Karpas-422 (cell line): ENCODE measurements at regions not wholly inside any gene's neighbourhood (a gene's known extent, or its start where the extent isn't known, plus 50 kb on each side); places are given as distances from the start of the nearest gene placed in this dataset.

Experiments used
- DNase-seq: peaks from one replicate; pipeline ENCODE4 v3.0.0-alpha.2; 2015
- H2AFZ ChIP-seq: fragments of 200-600 bp; sonication (generic); 2 replicates; pipeline ENCODE4 v1.6.1; 2014; ENCODE audit warnings: antibody characterized with exemption, low read length, mixed read lengths
- H3K27ac ChIP-seq: fragments of 200-600 bp; sonication (generic); 2 replicates; pipeline ENCODE4 v1.5.1; 2014; ENCODE audit warnings: mild to moderate bottlenecking, low read length, moderate library complexity
- H3K27me3 ChIP-seq: fragments of 200-600 bp; sonication (generic); 2 replicates; pipeline ENCODE4 v1.6.1; 2014; ENCODE audit warnings: low read length, mixed read lengths
- H3K36me3 ChIP-seq: fragments of 200-600 bp; sonication (generic); 2 replicates; pipeline ENCODE4 v1.6.1; 2014; ENCODE audit warnings: low read length, mixed read lengths; ENCODE audit not compliant: insufficient read depth
- H3K4me1 ChIP-seq: fragments of 200-600 bp; sonication (generic); 2 replicates; pipeline ENCODE4 v1.6.1; 2014; ENCODE audit warnings: mild to moderate bottlenecking, low read length, mixed read lengths
- H3K4me2 ChIP-seq: fragments of 200-600 bp; sonication (generic); 2 replicates; pipeline ENCODE4 v1.6.1; 2014; ENCODE audit warnings: low read length, low read depth, mild to moderate bottlenecking; ENCODE audit not compliant: poor library complexity, severe bottlenecking
- H3K4me3 ChIP-seq: fragments of 200-600 bp; sonication (generic); 2 replicates; pipeline ENCODE4 v1.5.1; 2014; ENCODE audit warnings: mild to moderate bottlenecking, antibody characterized with exemption, low read length, mixed read lengths
- H3K79me2 ChIP-seq: fragments of 200-600 bp; sonication (generic); 2 replicates; pipeline ENCODE4 v1.6.1; 2014; ENCODE audit warnings: mild to moderate bottlenecking, low read length, mixed read lengths
- H3K9ac ChIP-seq: fragments of 200-600 bp; sonication (generic); 2 replicates; pipeline ENCODE4 v1.6.0; 2014; ENCODE audit warnings: low read length
- H3K9me2 ChIP-seq: fragments of 200-600 bp; sonication (generic), shearing (Covaris generic); replicated peaks from 2 replicates; pipeline ENCODE4 v1.6.0; 2014; ENCODE audit warnings: mild to moderate bottlenecking, low read length, moderate library complexity; ENCODE audit not compliant: insufficient read depth
- H3K9me3 ChIP-seq: fragments of 300-700, 200-600 bp; sonication (generic); 2 replicates; pipeline ENCODE4 v1.6.1; 2014; ENCODE audit warnings: low read length, mixed read lengths
- H4K20me1 ChIP-seq: fragments of 200-600 bp; sonication (generic); 2 replicates; pipeline ENCODE4 v1.6.1; 2014; ENCODE audit warnings: mild to moderate bottlenecking, antibody characterized with exemption, low read length, low read depth; ENCODE audit not compliant: insufficient read depth

DNA sequence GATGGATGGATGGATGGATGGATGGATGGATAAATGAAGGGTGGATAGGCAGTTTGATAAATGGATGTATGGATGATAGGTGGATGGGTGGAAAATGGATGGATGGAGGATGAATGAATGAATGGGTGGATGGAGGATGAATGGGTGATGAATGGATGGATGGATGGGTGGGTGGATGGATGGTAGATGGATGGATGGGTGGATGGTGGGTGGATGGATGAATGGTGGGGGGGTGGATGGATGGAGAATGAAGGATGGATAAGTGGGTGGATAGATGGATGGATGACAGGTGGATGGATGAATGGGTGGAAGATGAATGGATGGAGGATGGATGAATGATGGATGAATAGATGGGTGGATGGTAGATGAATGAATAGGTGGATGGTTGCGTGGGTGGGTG is 70.1 kb upstream of the BCO1 start:
- H2AFZ ChIP-seq, result no peak overlapping the region
- H3K4me1 ChIP-seq, result no peaks in the 10 kb centered on the region
- no peak overlapping the region for H3K4me2 ChIP-seq
- H3K9me2 ChIP-seq, result no peaks in the 10 kb centered on the region
- no peak overlapping the region for H3K27ac ChIP-seq
- H3K36me3 ChIP-seq, result no peaks in the 10 kb centered on the region
- H4K20me1 ChIP-seq, result no peaks in the 10 kb centered on the region
- DNase-seq, result no peak
- no peaks in the 10 kb centered on the region for H3K9me3 ChIP-seq
- no peaks in the 10 kb centered on the region for H3K27me3 ChIP-seq
- H3K9ac ChIP-seq, result no peak overlapping the region
- no peak overlapping the region for H3K4me3 ChIP-seq
- H3K79me2 ChIP-seq, result no peaks in the 10 kb centered on the region

DNA sequence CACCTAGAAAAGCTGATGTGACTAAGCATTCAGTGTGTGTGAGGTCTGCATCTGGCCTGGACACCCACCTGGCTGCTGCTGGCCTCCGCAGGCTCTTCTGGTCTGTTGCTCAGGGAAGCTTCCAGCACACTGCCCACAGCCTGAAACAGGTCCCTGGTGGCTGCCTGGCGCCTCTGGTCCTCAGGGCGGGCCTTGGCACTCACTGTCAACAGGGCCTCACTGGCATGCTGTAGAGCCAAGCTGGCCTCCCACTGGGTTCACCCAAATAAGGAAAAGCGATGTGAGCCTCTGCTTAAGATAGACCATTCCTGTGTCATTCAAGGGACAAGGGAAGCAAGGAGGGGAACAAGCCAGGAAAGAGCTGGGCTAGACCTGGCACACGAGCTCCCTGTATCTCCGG is 70.6 kb upstream of the BCO1 start:
- Histone ChIP-seq H3K4me2 (no peak overlapping the region), H3K9ac (no peak overlapping the region), H3K27me3 (no peaks in the 10 kb centered on the region), H2AFZ (no peak overlapping the region), H3K36me3 (no peaks in the 10 kb centered on the region), H3K9me3 (no peaks in the 10 kb centered on the region), H3K4me1 (no peaks in the 10 kb centered on the region), H3K27ac (no peak overlapping the region), H3K79me2 (no peaks in the 10 kb centered on the region), H3K9me2 (no peaks in the 10 kb centered on the region), H4K20me1 (no peaks in the 10 kb centered on the region), H3K4me3 (no peak overlapping the region)
- DNase-seq, result no peak

DNA sequence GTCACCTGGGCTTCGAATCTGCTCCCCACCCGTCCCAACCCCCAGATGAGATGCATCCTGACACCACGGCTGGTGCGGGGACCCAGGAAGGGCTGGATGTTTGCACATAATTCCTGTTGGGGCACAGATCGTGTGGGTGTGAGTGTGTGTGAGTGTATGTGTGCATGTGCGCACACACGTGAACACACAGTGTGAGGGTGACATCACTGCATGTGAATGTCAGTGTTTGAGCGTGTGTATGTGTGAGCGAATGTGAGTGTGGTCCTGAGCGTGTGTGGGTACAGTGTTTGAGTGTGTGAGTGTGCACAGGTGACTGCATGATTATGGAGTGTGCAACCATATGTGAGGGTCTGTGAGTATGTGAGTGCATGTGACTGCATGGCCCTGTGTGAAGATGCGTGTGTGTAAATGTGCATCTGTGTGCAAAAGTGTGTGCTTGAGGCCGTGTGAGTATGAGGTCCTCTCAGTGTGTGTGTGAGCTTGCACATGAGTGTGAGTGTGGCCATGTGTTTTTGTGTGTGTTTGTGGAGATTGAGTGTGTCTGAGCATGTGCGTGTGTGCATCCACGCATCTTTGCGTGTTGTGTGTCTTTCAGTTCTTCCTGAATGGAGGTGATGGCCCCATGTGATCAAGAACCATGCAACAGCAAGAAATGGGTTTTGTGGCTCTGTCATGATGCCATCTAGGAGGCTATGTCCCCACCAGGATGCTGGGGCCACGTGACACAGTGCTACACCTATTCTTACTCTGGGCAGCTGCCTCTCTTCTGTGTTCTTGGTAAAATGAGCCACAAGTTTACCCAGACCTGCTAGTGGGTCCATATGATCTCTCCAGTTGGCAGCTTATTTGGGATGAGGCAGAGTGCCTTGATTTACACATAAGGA is 70.5 kb upstream of the GCSH start:
- no peak overlapping the region for H3K27ac ChIP-seq

DNA sequence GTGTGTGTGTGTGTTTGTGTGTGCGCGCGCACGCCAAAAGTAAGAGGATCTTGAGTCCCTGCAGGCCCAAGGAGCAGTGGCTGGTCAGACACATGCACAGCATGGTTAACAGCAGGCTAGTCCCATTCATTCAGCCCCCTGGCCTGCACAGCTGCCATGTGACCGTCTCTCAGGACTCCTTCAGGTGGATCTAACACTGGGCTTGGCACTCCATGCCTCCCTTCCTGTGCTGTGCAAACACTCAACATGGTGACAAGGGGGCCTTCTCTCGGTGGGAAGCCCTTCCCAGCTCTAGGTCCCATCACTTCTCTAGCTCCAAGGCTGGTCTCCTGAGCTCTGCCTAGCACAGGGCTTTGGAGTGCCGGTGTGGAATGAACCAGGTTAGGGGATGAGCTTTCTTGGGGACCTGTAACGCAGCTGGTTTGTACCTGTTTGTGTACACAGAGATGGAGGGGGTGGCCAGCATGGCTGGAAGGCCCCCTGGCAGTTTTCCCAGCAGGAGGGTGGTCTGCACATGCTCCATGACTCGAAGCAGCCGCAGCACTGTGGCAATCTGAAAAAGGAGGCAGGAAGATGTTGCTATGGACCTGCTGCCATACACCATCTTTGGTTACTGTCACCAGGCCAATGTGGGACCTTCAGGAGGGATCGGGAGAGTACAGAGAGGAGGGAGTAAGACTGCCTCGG is 69.4 kb upstream of the GCSH start:
- H3K4me1 ChIP-seq, result no peaks in the 10 kb centered on the region

More for the DNA sequence above, 70.5 kb upstream of the GCSH start:
- Histone ChIP-seq H3K4me3 (no peak overlapping the region), H3K36me3 (no peaks in the 10 kb centered on the region), H3K9me3 (no peaks in the 10 kb centered on the region), H3K9ac (no peak overlapping the region), H3K4me2 (no peak overlapping the region), H2AFZ (no peak overlapping the region), H3K27me3 (no peaks in the 10 kb centered on the region), H4K20me1 (no peaks in the 10 kb centered on the region), H3K9me2 (no peaks in the 10 kb centered on the region), H3K79me2 (no peaks in the 10 kb centered on the region), H3K4me1 (no peaks in the 10 kb centered on the region)
- DNase-seq, result no peak

DNA sequence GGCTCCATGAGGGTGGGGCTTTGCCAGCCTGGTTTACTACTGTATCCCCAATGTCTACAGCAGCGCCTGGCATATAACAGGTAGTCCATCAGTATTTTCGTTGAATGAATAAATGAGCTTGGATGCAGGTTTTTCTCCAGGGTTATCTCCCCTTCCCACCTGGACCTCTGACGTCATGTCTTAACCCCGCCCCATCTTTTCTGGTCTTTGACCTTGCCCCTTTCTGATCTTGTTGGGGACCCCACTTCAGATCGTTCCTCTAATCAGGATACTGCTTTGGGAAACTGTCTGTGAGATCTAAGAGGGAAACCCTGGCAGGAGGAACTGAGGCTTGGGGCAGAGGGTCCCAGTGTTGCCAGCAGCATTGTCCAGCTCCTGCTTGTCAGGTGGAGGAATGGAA is 68.8 kb upstream of the GCSH start:
- Histone ChIP-seq H3K9me2 (no peaks in the 10 kb centered on the region), H3K36me3 (no peaks in the 10 kb centered on the region), H3K27me3 (no peaks in the 10 kb centered on the region), H3K4me2 (no peak overlapping the region), H3K4me3 (no peak overlapping the region), H3K9ac (no peak overlapping the region), H4K20me1 (no peaks in the 10 kb centered on the region), H3K79me2 (no peaks in the 10 kb centered on the region), H3K4me1 (no peaks in the 10 kb centered on the region), H3K27ac (no peak overlapping the region), H3K9me3 (no peaks in the 10 kb centered on the region), H2AFZ (no peak overlapping the region)
- DNase-seq, result no peak

More for the DNA sequence above, 69.4 kb upstream of the GCSH start:
- Histone ChIP-seq H3K27ac (no peak overlapping the region), H3K9me3 (no peaks in the 10 kb centered on the region), H2AFZ (no peak overlapping the region), H3K9me2 (no peaks in the 10 kb centered on the region), H3K9ac (no peak overlapping the region), H3K4me2 (no peak overlapping the region), H3K79me2 (no peaks in the 10 kb centered on the region), H3K36me3 (no peaks in the 10 kb centered on the region), H3K27me3 (no peaks in the 10 kb centered on the region), H3K4me3 (no peak overlapping the region), H4K20me1 (no peaks in the 10 kb centered on the region)
- no peak for DNase-seq

DNA sequence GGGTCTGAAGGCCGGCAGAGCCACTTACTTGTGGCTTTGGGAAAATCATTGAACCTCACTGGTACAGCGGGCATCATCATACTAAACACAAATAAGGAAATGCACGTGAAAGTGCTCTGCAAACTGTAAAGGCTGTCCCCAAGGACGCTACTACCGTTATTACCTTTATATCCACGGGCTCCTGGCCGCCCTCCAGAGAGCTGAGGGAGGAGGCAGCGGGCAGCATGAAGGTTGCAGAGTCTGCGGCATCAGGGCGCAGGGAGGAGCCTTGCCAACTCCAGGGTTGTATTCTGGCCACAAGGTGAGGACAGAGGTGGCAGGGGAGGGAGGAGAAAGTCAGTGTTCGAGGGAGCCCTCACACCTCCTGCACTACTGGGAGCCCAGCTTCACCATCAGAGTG is 68.3 kb upstream of the GCSH start:
- Histone ChIP-seq H3K27me3 (no peaks in the 10 kb centered on the region), H3K27ac (no peak overlapping the region), H3K9me2 (no peaks in the 10 kb centered on the region), H3K36me3 (no peaks in the 10 kb centered on the region), H3K9me3 (no peaks in the 10 kb centered on the region), H3K4me3 (no peak overlapping the region), H4K20me1 (no peaks in the 10 kb centered on the region), H3K9ac (no peak overlapping the region), H3K79me2 (no peaks in the 10 kb centered on the region), H2AFZ (no peak overlapping the region), H3K4me1 (no peaks in the 10 kb centered on the region), H3K4me2 (no peak overlapping the region)
- no peak for DNase-seq

DNA sequence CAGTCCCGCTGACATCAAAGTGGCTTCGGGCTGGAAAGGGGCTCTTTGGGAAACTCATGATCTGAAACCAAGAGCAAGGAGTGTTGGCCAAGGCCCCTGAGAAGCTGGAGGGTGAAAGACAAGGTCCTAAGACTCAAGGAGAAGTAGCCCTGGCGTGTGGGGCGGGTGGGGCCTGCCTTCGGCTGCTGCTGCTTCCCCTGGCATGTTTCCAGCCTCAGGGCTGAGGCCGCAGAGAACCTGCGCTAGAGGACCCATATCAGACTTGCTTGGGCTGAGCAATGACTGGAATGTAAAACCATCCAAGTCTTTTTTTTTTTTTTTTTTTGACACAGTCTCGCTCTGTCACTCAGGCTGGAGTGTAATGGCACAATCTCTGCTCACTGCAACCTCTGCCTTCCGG is 67.5 kb upstream of the GCSH start:
- no peaks in the 10 kb centered on the region for H4K20me1 ChIP-seq
- H3K9me3 ChIP-seq, result no peaks in the 10 kb centered on the region
- H3K79me2 ChIP-seq, result no peaks in the 10 kb centered on the region
- no peaks in the 10 kb centered on the region for H3K9me2 ChIP-seq
- H3K27ac ChIP-seq, result no peak overlapping the region
- H3K27me3 ChIP-seq, result no peaks in the 10 kb centered on the region
- no peak overlapping the region for H3K4me3 ChIP-seq
- H3K9ac ChIP-seq, result no peak overlapping the region
- DNase-seq, result no peak
- no peak overlapping the region for H2AFZ ChIP-seq
- no peaks in the 10 kb centered on the region for H3K36me3 ChIP-seq
- H3K4me2 ChIP-seq, result no peak overlapping the region
- no peaks in the 10 kb centered on the region for H3K4me1 ChIP-seq

DNA sequence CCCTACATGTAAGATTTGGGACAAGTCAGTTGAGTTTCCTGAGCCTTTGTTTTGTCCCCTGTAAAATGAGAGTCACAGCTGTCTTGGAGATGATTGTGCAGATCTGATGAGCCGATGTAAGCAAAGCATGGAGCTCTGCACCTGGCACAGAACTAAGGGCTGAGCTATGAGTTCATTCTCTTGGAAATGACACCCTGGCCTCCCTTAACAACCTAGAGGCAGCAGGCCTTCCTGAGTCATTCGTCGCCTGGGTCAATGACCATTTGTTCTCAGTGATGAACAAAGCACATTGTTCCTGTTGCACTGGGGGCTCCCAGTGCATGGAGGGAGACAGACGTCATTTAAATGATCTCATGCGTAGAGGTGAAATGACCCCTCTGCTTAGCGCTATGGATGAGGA is 62.8 kb upstream of the GCSH start:
- H3K27ac ChIP-seq, result no peak overlapping the region
- no peaks in the 10 kb centered on the region for H4K20me1 ChIP-seq
- H3K4me1 ChIP-seq, result no peaks in the 10 kb centered on the region
- H3K9me2 ChIP-seq, result no peaks in the 10 kb centered on the region
- no peaks in the 10 kb centered on the region for H3K36me3 ChIP-seq
- H3K4me2 ChIP-seq, result no peak overlapping the region
- H2AFZ ChIP-seq, result no peak overlapping the region
- H3K9ac ChIP-seq, result no peak overlapping the region
- no peak overlapping the region for H3K4me3 ChIP-seq
- H3K9me3 ChIP-seq, result no peaks in the 10 kb centered on the region
- no peaks in the 10 kb centered on the region for H3K27me3 ChIP-seq
- no peaks in the 10 kb centered on the region for H3K79me2 ChIP-seq
- no peak for DNase-seq
